ENCODE measurements at regions not wholly inside any gene's neighbourhood (a gene's known extent, or its start where the extent isn't known, plus 50 kb on each side); places are given as distances from the start of the nearest gene placed in this dataset.

DNA sequence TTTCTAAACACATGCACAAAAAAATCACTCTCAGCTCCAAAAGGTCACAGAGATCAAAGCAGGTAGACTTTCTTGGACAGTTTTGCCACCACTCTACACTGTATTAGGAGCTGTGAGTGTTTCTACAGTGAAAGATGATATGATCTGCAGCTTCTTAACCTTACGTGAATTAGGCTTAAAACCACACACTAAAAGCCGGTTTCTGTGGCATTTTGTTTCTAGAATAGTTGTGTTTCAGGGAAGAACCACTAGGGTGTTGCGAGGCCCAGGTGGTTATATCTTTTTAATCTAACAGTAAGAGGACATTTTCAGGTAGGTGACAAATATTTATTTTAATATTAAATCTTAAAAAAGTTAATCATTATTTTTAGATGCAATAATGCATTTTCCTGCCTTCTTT is 216.4 kb downstream of the KLF5 start:
- ATAC-seq (no peak), DNase-seq (no peak)
- no peaks in the 10 kb centered on the region for H3K36me3 ChIP-seq (replicated peaks in 1 of 2; ENCODE audit: insufficient read depth in 1 of 2, low read depth in 2 of 2)
- H3K27me3 ChIP-seq: no peaks in the 10 kb centered on the region
- TF ChIP-seq, protein P1, sequence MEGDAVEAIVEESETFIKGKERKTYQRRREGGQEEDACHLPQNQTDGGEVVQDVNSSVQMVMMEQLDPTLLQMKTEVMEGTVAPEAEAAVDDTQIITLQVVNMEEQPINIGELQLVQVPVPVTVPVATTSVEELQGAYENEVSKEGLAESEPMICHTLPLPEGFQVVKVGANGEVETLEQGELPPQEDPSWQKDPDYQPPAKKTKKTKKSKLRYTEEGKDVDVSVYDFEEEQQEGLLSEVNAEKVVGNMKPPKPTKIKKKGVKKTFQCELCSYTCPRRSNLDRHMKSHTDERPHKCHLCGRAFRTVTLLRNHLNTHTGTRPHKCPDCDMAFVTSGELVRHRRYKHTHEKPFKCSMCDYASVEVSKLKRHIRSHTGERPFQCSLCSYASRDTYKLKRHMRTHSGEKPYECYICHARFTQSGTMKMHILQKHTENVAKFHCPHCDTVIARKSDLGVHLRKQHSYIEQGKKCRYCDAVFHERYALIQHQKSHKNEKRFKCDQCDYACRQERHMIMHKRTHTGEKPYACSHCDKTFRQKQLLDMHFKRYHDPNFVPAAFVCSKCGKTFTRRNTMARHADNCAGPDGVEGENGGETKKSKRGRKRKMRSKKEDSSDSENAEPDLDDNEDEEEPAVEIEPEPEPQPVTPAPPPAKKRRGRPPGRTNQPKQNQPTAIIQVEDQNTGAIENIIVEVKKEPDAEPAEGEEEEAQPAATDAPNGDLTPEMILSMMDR (IDR thresholded peaks at IDR 0.05): no peak
- TF ChIP-seq POLR2A (IDR thresholded peaks at IDR 0.05): no peak
- WGBS, 2 donors: 84 to 86% methylated on average over 3 of the region's 3 CpGs
- intact Hi-C loops (cut with DNase I): no loop called here
- no peak overlapping the region for H3K27ac ChIP-seq
- H3K4me1 ChIP-seq: no peaks in the 10 kb centered on the region
- H3K4me3 ChIP-seq: no peak overlapping the region
- no peaks in the 10 kb centered on the region for H3K9me3 ChIP-seq

DNA sequence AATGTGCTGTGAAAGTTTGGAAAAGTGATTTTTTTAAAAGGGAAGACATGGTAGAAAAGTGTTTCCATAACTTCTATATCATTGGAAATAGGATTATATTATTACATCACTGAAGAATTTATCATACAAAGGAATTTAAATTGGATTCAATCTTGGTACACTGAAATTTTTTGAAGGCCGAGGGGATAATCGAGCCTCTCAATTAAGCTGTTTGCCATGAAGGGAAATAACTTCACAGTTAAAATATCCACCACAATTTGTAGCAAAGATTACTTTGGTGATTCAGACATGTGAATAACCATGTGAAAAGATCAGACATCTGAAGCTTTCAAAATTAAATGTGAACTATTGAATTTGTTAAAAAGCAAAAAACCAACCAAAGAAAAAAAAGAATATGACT is 215.3 kb downstream of the KLF5 start:
- H3K27ac ChIP-seq: no peak overlapping the region
- DNase-seq: no peak
- H3K36me3 ChIP-seq (replicated peaks in 1 of 2; ENCODE audit: insufficient read depth in 1 of 2, low read depth in 2 of 2): no peaks in the 10 kb centered on the region
- WGBS, 2 donors: 78 to 89% methylated on average over 2 of the region's 2 CpGs
- no peak overlapping the region for H3K4me3 ChIP-seq
- no peak for TF ChIP-seq POLR2A (IDR thresholded peaks at IDR 0.05)
- TF ChIP-seq, protein P1 (IDR thresholded peaks at IDR 0.05): no peak
- no peaks in the 10 kb centered on the region for H3K4me1 ChIP-seq
- H3K27me3 ChIP-seq: no peaks in the 10 kb centered on the region
- intact Hi-C loops (cut with DNase I): no loop called here
- no peak for ATAC-seq
- no peaks in the 10 kb centered on the region for H3K9me3 ChIP-seq

DNA sequence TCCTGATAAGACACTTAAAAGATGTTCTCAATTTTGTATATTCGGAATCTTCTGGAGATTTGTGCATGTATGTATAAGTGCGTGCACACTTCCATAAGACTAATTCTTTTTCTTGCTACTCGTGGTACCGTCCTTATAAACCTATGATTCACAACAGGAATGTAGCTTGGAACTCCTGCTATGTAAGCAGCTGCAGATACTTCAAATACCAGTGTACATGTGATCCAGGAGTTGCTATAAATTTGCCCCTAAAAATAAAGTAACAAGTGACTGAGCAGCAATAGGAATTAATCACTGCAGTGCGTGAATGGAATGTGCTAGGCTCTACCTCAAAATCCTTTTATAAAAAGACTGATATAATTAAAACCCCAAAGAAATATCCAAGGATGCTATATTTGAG is 214.9 kb downstream of the KLF5 start:
- Histone ChIP-seq H3K27ac (no peak overlapping the region), H3K36me3 (replicated peaks in 1 of 2; ENCODE audit: insufficient read depth in 1 of 2, low read depth in 2 of 2) (no peaks in the 10 kb centered on the region)

DNA sequence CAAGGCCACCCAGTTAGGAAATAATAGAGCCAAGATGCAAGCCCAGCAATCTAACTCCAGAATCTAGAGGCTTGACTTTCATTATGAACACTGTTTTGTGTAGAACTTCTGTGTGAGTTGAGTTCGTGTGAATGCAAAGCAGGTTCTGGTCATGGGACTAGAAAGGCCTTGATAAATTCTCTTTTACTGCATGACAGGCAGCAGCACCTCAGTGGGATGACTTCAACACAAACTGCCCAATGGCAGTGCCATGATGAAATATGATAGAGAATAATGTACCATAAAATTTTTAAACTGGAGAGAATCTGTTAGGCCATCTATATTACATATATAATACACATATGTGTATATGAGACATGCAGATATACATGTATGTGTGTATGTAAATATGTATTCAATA is 214.5 kb downstream of the KLF5 start:
- H3K27ac ChIP-seq: no peak overlapping the region
- no peak overlapping the region for H3K4me3 ChIP-seq

More for the DNA sequence above, 214.9 kb downstream of the KLF5 start:
- 62 to 77% methylated on average over 5 of the region's 5 CpGs for WGBS, 2 donors
- DNase-seq (no peak), ATAC-seq (no peak)
- no peak overlapping the region for H3K4me3 ChIP-seq
- no peak for TF ChIP-seq POLR2A (IDR thresholded peaks at IDR 0.05)
- TF ChIP-seq, protein P1 (IDR thresholded peaks at IDR 0.05): no peak
- no peaks in the 10 kb centered on the region for H3K4me1 ChIP-seq
- H3K9me3 ChIP-seq: no peaks in the 10 kb centered on the region
- intact Hi-C loops (cut with DNase I): no loop called here
- no peaks in the 10 kb centered on the region for H3K27me3 ChIP-seq

DNA sequence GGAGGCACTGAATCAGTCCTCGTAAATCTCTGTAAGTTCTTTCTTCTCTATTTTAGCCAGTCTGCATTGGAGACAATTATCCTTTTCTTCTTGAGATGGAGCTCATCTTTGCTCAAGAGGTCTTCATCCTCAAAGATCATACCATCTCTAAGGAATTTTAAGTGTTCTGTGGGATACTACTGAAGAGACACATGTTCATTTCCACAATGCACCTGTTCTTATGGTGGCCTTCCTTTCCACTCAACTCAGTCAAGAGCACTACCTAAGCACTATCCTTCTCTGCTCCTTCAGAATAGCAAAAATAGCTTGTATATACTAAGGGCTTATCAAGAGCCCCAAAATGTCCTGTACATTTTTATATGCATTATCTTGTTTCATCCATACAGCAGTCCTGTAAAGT is 214.0 kb downstream of the KLF5 start:
- H3K4me3 ChIP-seq: no peak overlapping the region
- no peaks in the 10 kb centered on the region for H3K27me3 ChIP-seq
- intact Hi-C loops (cut with DNase I): no loop called here
- no peaks in the 10 kb centered on the region for H3K36me3 ChIP-seq (replicated peaks in 1 of 2; ENCODE audit: insufficient read depth in 1 of 2, low read depth in 2 of 2)
- H3K9me3 ChIP-seq: no peaks in the 10 kb centered on the region
- 72 to 84% methylated on average over 1 of the region's 1 CpG for WGBS, 2 donors
- H3K27ac ChIP-seq: no peak overlapping the region
- H3K4me1 ChIP-seq: no peaks in the 10 kb centered on the region
- DNase-seq: no peak
- no peak for TF ChIP-seq POLR2A (IDR thresholded peaks at IDR 0.05)
- TF ChIP-seq, protein P1 (IDR thresholded peaks at IDR 0.05): no peak
- ATAC-seq: no peak

More for the DNA sequence above, 214.5 kb downstream of the KLF5 start:
- Histone ChIP-seq H3K27me3 (no peaks in the 10 kb centered on the region), H3K9me3 (no peaks in the 10 kb centered on the region), H3K36me3 (replicated peaks in 1 of 2; ENCODE audit: insufficient read depth in 1 of 2, low read depth in 2 of 2) (no peaks in the 10 kb centered on the region), H3K4me1 (no peaks in the 10 kb centered on the region)
- intact Hi-C loops (cut with DNase I): no loop called here
- 70 to 74% methylated on average over 1 of the region's 1 CpG for WGBS, 2 donors
- DNase-seq (no peak), ATAC-seq (no peak)
- TF ChIP-seq, protein P1 (IDR thresholded peaks at IDR 0.05): no peak
- TF ChIP-seq POLR2A (IDR thresholded peaks at IDR 0.05): no peak

Data from body of pancreas (tissue), 4 donors.